NCI-H524 (cell line): ENCODE measurements at regions not wholly inside any gene's neighbourhood (a gene's known extent, or its start where the extent isn't known, plus 50 kb on each side); places are given as distances from the start of the nearest gene placed in this dataset.
A peak's percentile ranks its signal among the peaks of the same experiment; 100 is the strongest.
"Not testable (repeated sequence)": the region's sequence is repeated elsewhere in the genome, so short reads cannot be mapped to it uniquely, and the experiment has no call there.

ENCODE experiments used
- DNase-seq, 2 experiments: peaks; one replicate each; lab custom pipeline; 2025; lab: John Stamatoyannopoulos, UW

DNA sequence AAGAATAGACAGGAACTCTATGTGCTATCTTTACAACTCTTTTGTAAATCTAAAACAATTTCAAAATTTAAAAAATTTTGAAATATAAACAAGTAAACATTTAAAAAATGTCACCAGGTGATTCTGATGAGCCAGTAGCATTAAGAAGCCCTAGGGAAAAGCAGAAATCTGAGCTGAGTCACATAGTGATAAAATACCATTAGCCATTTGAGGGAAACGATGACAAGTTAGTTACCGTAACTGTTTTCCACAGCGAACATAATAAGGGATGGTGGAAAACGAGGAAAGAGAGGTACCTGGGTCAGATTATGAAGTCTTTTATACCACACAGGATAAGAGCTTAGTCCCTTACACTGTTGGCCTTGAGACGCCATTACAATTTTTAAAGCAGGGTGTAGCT is 55.5 kb downstream of the PRR15 start:
- no peak for DNase-seq

GRCh38 chr7:29619848-29620555 is 56.4 kb downstream of the PRR15 start:
- DNase-seq = no peak

GRCh38 chr7:29620556-29620930 is 56.9 kb downstream of the PRR15 start:
- DNase-seq = peak; percentile 3 to 67

GRCh38 chr7:29622335-29623265 is 59.0 kb downstream of the PRR15 start:
- no peak for DNase-seq

DNA sequence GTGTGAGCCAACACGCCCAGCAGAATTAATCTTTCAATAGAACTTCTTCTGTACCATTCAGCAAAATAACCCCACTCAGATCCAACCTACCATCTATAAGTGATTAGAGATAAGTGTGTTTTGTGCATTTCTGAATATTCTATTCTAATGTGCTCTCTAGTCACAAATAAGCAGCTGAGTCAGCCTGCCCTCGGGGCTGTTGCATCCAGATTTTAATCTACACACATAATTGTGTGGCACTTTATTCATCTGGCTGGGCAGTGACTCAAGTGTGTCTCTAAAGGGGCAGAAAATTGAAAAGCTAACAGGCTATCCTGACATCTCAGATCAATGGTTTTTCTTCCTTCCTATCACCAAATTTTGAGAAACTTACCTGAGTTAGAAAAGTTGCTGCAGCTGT is 60.3 kb downstream of the PRR15 start:
- no peak for DNase-seq

DNA sequence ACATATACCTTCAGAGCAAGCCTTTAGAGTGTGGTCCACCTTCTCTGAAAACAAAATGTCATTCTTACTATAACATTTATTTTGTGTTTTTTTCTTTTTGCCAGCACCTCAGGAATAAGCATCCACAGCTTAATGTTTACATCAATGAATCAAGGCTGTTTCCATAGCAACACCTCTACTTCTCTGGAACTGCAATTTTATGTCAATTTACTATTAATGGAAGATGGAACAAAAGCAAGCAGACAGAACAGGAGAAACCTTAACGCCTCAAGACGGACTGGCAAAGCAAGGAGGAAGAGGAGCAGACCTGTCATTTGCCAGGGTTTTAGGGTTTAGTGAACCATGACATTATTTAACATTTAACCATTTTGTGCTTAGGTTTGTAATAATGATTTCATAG is 63.1 kb downstream of the PRR15 start:
- no peak for DNase-seq

GRCh38 chr7:29627631-29628030 is 64.0 kb downstream of the PRR15 start:
- no peak for DNase-seq

GRCh38 chr7:29629507-29629906 is 65.9 kb downstream of the PRR15 start:
- DNase-seq = no peak

- DNase-seq = peak in 1 of 2 experiments; percentile 52
These were observed 71.7 kb downstream of the PRR15 start for GRCh38 chr7:29635067-29636008.

DNA sequence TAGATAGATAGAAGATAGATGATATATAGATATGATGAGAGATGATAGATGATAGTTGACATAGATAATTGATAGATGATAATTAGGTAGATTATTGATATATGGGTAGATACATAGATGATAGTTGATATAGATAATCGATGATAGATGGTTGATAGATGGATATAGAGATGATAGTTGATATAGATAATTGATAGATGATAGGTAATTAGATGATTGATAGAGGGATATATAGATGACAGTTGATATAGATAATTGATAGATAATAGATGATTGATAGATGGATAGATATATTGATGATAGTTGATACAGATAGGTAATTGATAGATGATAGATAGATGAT is 72.3 kb downstream of the PRR15 start:
- no peak for DNase-seq

- no peak for DNase-seq
These were observed 73.7 kb downstream of the PRR15 start for GRCh38 chr7:29637374-29637773.

DNA sequence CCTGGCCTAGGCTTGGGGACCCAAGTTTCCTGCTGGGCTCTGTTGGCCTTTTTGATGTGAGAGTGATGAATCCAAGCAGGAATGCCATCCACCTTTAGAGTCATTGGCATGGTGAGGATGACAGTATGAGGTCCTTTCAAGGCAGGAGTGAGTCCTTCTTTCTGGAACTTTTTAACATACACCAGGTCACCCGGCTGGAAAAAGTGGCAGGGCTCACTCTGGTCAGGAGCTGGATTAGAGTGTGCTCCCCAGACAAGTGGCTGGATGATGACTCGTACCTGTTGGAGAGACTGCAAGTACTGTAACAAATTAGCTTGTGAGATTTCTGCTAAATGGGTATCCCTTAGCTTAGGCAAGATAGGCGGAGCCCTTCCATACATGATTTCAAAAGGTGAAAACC is 75.2 kb downstream of the PRR15 start:
- not testable (repeated sequence) for DNase-seq

DNA sequence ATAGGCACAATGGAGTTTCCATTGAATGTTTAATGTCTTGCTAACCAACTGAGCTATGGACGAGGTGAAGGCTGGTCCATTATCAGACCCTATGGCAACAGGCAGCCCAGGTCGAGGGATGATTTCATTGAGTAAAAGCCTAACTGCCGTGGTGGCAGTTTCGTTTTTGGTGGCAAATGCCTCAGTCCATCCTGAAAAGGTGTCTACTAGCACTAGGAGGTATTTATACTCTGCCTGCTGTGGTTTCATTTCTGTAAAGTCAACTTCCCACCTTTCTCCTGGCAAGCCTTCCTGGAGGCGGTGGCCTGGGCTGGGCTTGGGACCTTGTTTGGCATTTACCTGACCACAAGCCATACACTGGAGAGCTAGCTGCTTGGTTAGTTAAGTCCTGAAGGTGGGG is 75.8 kb downstream of the PRR15 start:
- no peak for DNase-seq

DNA sequence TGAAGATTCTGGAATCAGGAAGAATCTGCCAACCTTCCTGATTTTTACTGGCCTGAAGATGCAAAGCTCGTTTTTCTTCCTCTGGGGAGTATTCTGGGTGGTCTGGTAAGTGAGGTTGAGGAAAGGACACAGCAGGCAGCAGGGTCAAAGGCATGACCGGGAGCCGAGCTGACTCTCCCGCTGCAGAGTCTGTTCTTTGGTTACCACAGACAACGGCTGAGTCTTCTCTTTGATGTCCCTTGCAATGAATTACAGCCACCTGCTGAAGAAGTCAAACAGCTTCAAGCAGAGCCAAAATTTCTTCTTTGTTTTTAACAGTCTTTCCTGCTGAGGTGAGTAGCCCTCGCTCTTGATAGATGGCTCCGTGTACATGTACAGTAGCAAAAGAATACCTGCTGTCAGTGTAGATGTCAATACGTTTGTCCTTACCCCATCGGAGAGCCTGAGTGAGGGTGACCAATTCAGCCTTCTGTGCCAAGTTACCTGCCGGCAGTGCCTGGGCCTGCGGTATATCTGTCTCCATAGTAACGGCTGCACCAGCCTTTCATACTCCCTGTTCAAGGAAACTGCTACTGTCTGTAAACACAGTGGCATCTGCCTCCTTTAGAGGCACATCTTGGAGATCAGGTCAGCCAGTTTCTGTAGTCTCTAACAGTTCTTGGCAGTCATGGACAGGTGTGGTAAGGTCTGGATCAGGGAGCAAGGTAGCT is 76.4 kb downstream of the PRR15 start:
- DNase-seq = no peak

- peak in 1 of 2 experiments; percentile 29 for DNase-seq
These were observed 78.0 kb downstream of the PRR15 start for GRCh38 chr7:29641651-29642050.

DNA sequence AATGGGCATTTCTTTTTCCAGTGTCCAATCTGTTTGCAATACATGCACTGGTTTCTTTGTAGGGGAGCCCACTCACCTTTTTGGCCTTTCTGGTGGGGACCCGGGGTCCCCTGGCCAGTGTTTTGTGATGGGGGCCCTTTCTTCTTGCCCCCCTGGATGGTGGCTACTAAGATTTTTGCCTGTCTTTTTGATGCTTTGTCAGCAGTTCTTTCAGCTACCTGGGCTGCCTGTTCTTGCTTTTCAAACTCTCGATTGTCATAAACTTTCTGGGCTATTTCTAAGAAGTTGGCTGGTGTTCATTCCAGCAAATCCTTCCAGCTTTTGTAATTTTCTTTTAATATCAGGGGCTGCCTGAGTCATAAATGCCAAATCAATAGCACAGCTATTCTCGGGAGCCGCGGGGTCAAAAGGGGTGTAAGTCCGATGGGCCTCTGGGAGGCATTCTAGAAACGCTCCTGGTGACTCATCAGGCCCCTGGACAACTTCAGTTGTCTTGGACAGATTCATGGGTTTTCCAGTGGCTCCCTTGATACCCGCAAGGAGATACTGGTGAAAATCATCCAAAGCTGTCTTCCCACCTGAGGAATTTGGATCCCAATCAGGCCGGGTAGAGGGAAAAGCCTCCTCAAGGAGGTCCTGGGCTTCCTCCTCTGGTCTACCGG is 79.0 kb downstream of the PRR15 start:
- no peak for DNase-seq

DNA sequence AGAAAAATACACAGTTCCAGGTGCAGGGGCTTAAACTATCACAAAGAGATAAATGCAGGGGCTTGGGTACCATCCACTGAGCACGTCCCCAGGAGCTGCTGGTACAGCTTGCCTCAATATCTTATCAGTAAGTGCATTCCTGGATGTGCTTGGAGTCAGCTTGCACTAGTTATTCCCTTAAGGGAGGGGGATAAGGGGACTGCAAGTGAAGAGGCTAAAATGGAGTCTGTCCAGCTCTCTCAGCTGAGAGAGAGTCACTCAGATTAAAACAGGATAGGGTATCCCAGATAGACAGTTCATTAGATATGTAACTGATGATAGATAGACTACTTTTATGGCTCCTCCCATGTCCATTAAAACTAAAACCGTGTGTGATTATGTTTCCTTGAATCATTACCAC is 82.5 kb downstream of the PRR15 start:
- DNase-seq = not testable (repeated sequence)

GRCh38 chr7:29647020-29647654 is 83.5 kb downstream of the PRR15 start:
- DNase-seq = peak in 1 of 2 experiments; percentile 64

DNA sequence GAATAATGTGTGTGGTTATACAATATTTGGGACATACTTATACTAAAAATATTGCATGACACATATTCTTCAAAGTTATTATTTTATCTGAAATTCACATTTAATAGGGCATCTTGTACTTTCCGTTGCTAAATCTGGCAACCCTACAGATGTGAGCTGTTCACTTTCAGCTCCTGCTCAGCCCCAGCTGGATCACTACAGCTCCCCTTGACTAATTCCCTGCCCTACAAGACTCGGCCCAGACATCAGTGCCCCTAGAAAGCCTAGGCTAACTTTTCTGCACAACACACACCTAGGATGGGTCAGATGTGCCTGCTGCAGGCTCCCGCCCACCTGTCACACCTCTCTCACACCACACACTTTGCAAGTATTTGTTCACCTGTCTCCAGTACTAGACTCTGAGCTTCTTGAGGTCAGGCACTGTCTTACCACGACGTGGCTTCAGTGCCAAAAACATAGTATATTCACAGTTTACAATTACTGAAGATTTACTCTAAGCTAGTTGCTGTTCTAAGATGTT is 84.1 kb downstream of the PRR15 start:
- DNase-seq = not testable (repeated sequence)

DNA sequence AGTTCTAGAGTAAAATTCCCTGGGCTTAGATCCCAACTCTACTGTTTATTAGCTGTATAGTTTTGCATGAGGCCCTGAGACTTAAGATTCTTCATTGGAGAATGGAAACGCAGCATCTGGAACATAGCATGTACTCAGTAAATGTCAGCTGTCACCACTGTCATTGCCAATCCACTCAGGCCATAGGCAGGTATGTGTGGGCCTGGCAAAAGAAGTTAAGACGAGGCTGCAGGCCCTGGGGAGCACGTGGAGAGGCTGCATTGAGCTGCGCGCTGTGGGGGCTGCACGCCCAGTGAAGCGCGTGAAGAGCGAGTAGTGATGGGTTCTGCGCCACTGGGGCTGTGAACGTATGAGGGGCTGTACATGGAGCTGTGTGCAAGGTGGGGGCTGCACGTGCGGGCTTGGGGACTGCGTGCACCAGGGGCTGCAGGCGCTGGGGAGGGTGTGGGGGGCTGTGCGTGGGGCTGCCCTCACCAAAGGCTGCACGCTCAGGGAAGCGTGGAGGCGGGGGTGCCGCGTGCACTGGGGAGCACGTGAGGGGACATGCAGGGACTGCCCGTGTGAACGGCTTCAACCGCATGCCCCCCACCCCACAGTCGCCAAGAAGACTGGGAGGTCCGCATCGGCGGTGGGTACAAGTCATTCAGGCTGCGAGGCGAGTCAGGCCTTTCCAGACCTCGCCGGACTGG is 85.5 kb downstream of the PRR15 start:
- no peak for DNase-seq
